HFFc6 (cell line): ENCODE measurements at regions not wholly inside any gene's neighbourhood (a gene's known extent, or its start where the extent isn't known, plus 50 kb on each side); places are given as distances from the start of the nearest gene placed in this dataset.

Experiments used
- DNase-seq: peaks from one replicate; pipeline ENCODE4 v3.0.0-alpha.2; 2018
- H3K27ac Mint-ChIP-seq: 2 replicates; pipeline ENCODE4 v1.8.0; 2020; ENCODE audit warnings: mild to moderate bottlenecking, mixed read lengths
- H3K27me3 Mint-ChIP-seq: 2 replicates; pipeline ENCODE4 v1.8.0; 2021; ENCODE audit warnings: mild to moderate bottlenecking, moderate library complexity, mixed read lengths; ENCODE audit not compliant: insufficient read depth
- H3K36me3 Mint-ChIP-seq: 2 replicates; pipeline ENCODE4 v1.8.0; 2021; ENCODE audit warnings: low read depth, mixed read lengths
- H3K4me1 Mint-ChIP-seq: 2 replicates; pipeline ENCODE4 v1.8.0; 2020; ENCODE audit warnings: low read depth, mixed read lengths
- H3K4me3 Mint-ChIP-seq: 2 replicates; pipeline ENCODE4 v1.8.0; 2020; ENCODE audit warnings: mild to moderate bottlenecking, moderate library complexity, mixed read lengths
- H3K9me3 Mint-ChIP-seq: 2 replicates; pipeline ENCODE4 v1.8.0; 2020; ENCODE audit warnings: mild to moderate bottlenecking, mixed read lengths
- TF ChIP-seq, protein P1 (sequence below): fragments of 200-600 bp; sonication (generic); IDR thresholded peaks from 2 replicates; pipeline ENCODE4 v1.5.0; 2021; ENCODE audit warnings: antibody characterized with exemption, mild to moderate bottlenecking

DNA sequence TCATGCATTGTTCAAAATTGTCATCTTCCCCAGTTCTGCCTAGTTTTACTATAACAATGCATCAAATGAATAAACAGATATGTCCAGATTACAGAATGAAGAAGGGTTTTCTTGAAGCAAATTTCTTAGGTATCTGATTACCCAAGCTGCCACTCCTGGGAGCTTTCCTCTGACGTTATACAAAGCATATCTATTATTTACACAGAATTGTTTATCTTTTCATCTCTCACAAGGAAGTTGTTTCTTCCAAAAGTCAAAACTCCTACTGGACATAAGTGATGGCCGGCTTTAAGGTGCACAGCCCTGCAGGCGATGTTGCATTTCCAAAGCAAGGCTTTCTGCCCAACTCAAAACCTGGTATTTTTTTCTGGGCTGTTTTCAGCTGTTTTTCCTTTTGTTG lies 73.4 kb upstream of the ANKH start:
- Mint-ChIP-seq H3K27ac (no peak overlapping the region), H3K9me3 (peaks cover 10% of the 10 kb centered on the region), H3K27me3 (peaks cover 43% of the 10 kb centered on the region), H3K36me3 (0 out of 2 replicates have a peak, but pooled peaks cover 4% of the 10 kb centered on the region), H3K4me3 (no peak overlapping the region), H3K4me1 (0 out of 2 replicates have a peak, but pooled peaks cover 7% of the 10 kb centered on the region)
- TF ChIP-seq, protein P1, sequence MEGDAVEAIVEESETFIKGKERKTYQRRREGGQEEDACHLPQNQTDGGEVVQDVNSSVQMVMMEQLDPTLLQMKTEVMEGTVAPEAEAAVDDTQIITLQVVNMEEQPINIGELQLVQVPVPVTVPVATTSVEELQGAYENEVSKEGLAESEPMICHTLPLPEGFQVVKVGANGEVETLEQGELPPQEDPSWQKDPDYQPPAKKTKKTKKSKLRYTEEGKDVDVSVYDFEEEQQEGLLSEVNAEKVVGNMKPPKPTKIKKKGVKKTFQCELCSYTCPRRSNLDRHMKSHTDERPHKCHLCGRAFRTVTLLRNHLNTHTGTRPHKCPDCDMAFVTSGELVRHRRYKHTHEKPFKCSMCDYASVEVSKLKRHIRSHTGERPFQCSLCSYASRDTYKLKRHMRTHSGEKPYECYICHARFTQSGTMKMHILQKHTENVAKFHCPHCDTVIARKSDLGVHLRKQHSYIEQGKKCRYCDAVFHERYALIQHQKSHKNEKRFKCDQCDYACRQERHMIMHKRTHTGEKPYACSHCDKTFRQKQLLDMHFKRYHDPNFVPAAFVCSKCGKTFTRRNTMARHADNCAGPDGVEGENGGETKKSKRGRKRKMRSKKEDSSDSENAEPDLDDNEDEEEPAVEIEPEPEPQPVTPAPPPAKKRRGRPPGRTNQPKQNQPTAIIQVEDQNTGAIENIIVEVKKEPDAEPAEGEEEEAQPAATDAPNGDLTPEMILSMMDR, result no peak
- DNase-seq, result no peak

DNA sequence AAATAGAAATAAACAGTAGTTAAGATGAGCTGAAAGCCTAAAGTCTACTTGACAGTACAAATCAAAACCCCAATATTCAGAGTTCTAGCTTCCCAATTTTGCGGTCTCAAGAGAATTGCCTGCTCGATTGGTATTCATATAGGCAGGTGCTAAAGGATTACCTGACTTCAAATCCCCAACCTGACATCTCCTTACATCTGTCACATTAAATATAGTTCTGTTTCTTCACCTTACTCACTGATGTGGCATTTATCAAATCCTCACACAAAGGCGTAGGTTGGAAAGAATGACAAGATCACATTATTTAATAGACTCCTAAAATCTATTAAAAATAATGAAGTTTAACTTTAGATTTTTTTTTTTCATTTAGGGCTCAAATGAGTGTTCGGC lies 72.8 kb upstream of the ANKH start:
- Mint-ChIP-seq H3K9me3 (peaks cover 10% of the 10 kb centered on the region), H3K4me1 (0 out of 2 replicates have a peak, but pooled peaks cover 7% of the 10 kb centered on the region), H3K27ac (no peak overlapping the region), H3K4me3 (no peak overlapping the region), H3K27me3 (peaks cover 37% of the 10 kb centered on the region), H3K36me3 (0 out of 2 replicates have a peak, but pooled peaks cover 4% of the 10 kb centered on the region)
- TF ChIP-seq, protein P1, result no peak
- DNase-seq, result no peak

DNA sequence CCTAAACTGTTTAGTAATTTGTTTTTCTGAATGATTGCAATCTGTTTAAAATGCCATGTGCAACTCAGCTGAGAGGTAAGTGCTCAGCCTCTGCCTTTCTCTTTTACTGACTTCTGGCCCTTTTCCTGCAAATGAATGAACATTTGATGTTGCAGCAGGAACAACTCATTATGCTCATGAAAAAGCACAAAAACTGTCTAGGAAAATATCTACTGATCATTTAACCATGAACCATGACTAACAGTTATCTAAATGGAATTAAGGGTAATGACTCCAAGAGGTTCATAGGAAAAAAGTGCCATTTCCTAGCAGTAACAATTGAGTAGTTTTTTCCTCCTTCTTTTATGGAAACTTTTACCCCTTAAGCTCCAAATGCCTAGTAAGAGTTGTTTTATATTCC lies 70.6 kb upstream of the ANKH start:
- H3K9me3 Mint-ChIP-seq, result peaks cover 10% of the 10 kb centered on the region
- H3K27ac Mint-ChIP-seq, result no peak overlapping the region
- H3K27me3 Mint-ChIP-seq, result peaks cover 31% of the 10 kb centered on the region
- peaks cover 10% of the 10 kb centered on the region for H3K4me1 Mint-ChIP-seq
- TF ChIP-seq, protein P1, result no peak
- H3K36me3 Mint-ChIP-seq, result 0 out of 2 replicates have a peak, but pooled peaks cover 4% of the 10 kb centered on the region
- no peak for DNase-seq
- H3K4me3 Mint-ChIP-seq, result no peak overlapping the region

GRCh38 chr5:14937254-14937653 lies 65.7 kb upstream of the ANKH start:
- peaks cover 9% of the 10 kb centered on the region for H3K9me3 Mint-ChIP-seq
- H3K27me3 Mint-ChIP-seq, result peaks cover 24% of the 10 kb centered on the region
- H3K27ac Mint-ChIP-seq, result no peak overlapping the region
- TF ChIP-seq, protein P1, result no peak
- no peak overlapping the region for H3K4me3 Mint-ChIP-seq
- 0 out of 2 replicates have a peak, but pooled peaks cover 3% of the 10 kb centered on the region for H3K36me3 Mint-ChIP-seq
- no peak for DNase-seq
- H3K4me1 Mint-ChIP-seq, result peaks cover 24% of the 10 kb centered on the region

DNA sequence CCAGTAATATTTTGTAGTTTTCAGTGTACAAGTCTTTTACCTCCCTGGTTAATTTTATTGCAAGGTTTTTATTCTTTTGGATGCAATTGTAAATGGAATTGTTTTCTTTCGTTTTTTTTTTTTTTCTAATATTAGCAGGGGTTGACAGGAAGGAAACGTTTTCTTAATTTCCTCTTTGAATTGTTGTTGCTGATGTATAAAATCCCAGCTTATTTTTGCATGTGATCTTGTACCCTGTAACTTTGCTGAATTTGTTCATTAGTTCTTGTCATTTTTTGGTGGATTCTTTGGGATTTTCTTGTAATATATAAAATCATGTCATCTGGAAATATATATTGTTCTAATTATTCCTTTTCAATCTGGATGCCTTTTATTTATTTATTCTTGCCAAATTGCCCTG lies 65.0 kb upstream of the ANKH start:
- H3K9me3 Mint-ChIP-seq, result peaks cover 5% of the 10 kb centered on the region
- peaks cover 24% of the 10 kb centered on the region for H3K4me1 Mint-ChIP-seq
- TF ChIP-seq, protein P1, result no peak
- no peak for DNase-seq
- no peak overlapping the region for H3K4me3 Mint-ChIP-seq
- no peak overlapping the region for H3K27ac Mint-ChIP-seq
- peaks cover 21% of the 10 kb centered on the region for H3K27me3 Mint-ChIP-seq
- no peaks in the 10 kb centered on the region for H3K36me3 Mint-ChIP-seq

GRCh38 chr5:14935341-14935740 lies 63.8 kb upstream of the ANKH start:
- Mint-ChIP-seq H3K9me3 (no peaks in the 10 kb centered on the region), H3K4me1 (peaks cover 29% of the 10 kb centered on the region), H3K36me3 (no peaks in the 10 kb centered on the region), H3K27me3 (peaks cover 11% of the 10 kb centered on the region), H3K4me3 (no peak overlapping the region), H3K27ac (no peak overlapping the region)
- DNase-seq, result no peak
- TF ChIP-seq, protein P1, result no peak
